ENCODE measurements at regions not wholly inside any gene's neighbourhood (a gene's known extent, or its start where the extent isn't known, plus 50 kb on each side); places are given as distances from the start of the nearest gene placed in this dataset.
"Not testable (repeated sequence)": the region's sequence is repeated elsewhere in the genome, so short reads cannot be mapped to it uniquely, and the experiment has no call there.

DNA sequence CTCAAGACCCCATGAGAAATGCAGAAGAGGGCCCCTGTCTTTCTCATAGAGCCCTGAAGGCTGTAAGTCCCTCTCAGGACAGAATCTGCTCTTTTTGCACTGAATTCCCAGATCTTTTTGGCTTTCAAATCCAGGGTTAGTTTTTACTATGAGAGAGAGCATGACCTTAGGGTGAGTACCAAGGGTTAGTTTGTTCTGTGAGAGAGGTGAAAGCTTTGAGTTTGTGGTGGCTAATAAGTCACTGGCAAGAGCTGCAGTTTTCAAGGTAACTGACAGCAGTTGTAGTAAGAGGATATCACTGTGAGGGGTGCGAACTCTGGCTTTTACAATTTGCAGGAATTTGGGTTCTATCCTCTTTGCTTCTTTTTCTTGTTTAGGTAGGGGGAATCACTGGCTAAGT, 248.4 kb upstream of the KCNH7 start:
- DNase-seq (ENCODE audit: low spot score), result no peak

DNA sequence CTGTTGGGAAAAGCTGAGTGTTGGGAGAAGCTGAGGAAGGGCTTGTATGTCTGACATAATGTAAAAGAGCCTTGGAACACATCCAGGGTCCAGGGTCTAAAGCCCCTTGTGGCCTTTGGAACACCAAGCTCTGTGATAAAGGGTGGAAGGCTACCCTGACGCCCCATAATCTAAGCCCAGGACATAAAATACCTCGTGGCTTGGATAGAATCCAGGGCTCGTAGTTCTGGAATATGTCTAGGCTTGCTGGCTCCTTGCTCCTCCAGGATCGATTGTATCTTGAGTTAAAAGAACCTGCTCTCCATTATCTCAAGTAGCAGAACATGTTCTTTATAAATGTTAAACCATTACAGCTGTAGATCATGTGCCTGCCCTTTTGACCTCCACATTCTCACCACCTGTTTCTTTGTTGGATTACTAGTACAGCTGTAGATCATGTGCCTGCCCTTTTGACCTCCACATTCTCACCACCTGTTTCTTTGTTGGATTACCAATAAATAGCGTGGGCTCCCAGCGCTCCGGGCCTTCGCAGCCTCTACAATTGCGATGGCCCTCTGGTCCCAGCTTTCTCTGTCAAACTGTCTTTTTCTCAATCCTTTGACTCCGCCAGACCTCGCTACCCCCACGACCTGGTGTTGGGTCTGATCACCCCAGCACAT, 246.9 kb upstream of the KCNH7 start:
- DNase-seq (ENCODE audit: low spot score), result not testable (repeated sequence)

DNA sequence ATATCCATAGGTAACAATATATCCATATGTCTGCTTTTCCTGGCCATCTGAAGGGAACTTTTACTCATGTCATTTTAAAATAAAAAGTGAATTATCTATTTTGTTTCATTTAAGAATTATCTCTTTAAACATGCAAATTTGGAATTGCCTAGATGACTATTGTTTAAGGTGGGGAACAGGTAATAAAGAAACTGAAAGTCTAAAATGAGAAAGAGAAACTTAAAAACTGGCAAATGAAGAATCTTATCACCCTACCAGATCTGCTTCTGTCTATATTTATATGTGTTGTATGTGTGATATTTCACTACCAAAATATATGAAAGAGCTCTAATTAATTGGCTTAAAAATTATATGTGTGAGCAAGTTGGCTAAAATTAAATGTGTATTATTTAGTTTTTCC, 243.2 kb upstream of the KCNH7 start:
- no peak for DNase-seq (ENCODE audit: low spot score)

DNA sequence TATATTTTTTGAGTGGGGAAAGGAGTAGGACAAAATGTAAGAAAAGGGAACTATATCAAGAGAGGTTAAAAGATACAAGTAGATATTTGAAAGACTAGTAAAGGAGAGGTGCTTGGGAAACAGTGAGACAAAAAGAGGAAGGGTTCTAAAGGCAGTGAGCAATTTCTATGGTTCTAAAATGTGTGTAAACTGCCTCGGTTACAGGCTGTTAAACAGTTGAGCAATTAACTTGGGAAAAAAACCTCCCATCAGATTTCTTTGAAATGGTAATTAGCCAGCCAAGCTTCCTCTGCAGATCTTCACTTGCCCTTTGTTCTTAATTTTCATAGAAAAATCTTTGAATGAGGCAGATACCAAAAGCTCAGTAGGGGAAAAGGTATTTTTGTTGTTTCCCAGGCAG, 238.7 kb upstream of the KCNH7 start:
- no peak for DNase-seq (ENCODE audit: low spot score)

DNA sequence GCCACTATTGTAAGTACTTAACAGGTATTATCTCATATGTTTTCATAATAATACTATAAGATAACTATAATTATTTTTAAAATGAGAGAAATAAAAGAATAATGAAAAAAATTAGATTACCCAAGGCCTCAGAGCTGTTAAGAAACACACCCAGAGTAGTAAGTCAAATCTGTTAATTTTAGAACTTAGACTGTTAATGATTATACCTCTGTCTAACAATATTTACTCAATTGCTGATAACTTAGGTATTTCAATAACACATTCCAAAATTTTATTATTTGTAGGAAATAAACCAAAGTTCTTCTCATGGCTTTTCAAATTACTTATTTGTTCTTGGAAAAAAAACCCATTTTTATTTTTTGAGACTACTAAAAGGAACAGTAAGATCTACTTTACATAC, 227.5 kb upstream of the KCNH7 start:
- DNase-seq (ENCODE audit: low spot score), result no peak

DNA sequence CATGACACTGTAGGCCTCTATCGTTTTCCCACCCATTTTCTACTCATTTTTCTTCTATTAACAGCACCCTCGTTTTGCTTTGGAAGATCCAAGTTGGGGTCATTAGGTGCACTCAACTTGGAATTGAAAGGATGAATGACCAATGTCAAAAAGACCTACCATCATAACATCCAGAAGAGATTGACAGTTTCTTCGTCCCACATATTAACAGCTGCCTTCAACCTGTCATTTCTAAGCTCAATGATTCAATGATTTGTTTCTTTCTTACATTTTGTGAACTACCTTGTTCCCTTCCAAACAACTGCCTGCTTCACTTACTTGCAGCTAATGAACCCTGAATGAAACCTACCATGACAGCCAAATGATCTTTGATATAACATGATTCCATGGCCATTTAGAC, 224.0 kb upstream of the KCNH7 start:
- no peak for DNase-seq (ENCODE audit: low spot score)

DNA sequence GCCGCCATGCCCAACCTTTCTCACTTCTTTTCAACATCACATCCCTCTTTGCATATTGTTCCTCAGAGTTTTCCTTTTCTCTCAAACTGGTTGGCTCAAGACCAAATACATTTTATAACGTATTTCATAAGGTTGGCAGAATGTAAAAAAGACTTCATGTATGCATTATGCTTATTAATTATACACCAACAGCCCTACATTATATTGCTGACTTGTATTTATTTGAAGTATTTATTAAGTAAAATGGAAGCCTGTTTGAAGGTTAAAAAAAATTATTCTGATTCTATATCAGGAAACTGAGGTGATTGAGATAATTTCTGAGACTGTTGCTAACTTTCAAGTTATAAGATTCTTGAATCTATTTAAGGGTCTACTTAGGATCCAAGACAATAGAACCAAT, 208.0 kb upstream of the KCNH7 start:
- no peak for DNase-seq (ENCODE audit: low spot score)

DNA sequence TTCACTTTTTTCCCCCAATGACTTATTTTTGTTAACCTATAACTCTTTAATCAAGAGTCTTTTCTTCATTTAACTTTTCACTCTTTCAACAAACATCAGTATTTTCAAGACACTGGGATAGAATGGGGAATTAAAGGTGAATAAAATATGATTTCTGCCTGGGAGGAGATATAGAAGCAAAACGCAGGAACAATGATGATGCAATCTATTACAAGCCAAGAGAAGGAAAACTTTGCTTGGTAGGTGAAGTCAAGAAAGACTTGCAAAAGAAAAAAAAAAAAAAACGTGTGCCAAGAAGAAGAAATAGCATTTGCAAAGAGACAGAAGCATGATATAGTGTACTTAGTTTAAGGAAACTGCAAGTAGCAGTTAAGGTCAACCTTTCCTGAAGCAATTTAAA, 207.3 kb upstream of the KCNH7 start:
- DNase-seq (ENCODE audit: low spot score), result no peak

DNA sequence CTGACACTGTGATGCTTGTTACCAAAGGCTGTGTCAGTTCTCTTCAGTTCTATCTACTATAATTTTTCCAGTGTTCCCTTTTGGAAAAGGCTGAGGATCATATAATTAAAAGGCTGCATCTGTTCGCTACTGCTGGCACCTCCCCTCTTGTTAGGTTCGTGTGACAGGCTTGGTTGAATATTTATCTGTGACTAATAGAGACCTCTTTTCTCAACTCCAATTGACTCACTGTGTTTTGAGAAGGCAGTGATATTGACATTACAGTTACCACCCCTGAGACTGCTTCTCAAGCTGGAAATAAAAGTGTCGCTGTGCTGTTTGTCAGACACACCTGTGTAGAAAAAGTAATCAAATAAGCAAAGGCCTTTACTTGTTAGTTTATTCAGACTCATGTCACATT, 205.5 kb upstream of the KCNH7 start:
- no peak for DNase-seq (ENCODE audit: low spot score)

DNA sequence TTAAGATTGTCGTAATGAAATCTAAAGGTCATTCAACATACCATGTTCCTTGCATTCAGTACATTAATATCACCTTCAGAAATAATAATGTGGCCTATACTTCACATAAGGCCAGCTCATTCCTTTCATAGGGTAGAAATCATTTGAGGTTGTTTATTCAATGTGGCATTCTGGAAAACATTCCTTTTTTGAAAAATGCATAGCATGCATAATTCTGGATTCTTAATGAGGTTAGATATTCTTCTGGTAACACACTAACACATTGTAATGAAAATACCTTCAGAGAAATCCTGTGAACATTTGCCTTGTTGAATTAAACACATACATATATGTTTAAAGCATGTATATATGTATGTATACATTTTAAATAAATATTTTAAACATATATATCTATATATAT, 204.6 kb upstream of the KCNH7 start:
- no peak for DNase-seq (ENCODE audit: low spot score)

DNA sequence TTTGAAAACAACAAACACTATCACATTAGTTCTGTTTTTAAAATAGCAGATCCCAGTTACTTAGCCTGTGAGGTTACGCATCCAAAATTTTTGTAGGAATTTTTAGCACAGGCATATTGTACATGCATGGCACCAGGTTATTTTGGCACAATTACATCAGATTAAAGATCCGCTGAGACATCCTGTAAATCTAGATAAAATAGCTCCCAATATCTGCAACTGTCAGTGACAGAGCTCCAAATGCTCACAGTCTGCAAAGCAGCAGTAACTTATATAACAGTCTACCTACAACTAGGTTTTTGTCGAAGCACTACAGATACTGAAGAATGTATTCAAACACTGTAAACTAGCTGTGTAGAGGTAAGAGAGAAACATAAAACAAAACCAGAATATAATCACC, 200.7 kb upstream of the KCNH7 start:
- DNase-seq (ENCODE audit: low spot score), result no peak

DNA sequence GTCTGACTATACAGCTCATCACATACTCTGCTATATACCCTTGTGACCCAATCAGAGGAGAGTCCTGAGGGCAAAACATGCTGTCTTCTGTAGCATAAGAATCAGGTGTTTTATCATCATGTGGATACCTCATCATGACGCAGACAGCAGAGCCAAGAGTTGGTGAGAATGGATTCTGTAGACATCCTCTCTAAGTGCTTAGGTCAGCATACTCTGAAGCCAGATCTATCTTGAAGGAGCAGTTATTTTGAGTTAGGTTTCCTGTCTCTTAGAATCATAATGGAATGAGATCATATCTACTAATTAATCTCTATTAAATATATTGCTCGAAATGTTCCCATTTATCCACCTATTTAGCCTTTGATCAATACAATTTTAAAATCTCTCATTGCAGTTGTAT, 190.2 kb upstream of the KCNH7 start:
- DNase-seq (ENCODE audit: low spot score), result no peak

DNA sequence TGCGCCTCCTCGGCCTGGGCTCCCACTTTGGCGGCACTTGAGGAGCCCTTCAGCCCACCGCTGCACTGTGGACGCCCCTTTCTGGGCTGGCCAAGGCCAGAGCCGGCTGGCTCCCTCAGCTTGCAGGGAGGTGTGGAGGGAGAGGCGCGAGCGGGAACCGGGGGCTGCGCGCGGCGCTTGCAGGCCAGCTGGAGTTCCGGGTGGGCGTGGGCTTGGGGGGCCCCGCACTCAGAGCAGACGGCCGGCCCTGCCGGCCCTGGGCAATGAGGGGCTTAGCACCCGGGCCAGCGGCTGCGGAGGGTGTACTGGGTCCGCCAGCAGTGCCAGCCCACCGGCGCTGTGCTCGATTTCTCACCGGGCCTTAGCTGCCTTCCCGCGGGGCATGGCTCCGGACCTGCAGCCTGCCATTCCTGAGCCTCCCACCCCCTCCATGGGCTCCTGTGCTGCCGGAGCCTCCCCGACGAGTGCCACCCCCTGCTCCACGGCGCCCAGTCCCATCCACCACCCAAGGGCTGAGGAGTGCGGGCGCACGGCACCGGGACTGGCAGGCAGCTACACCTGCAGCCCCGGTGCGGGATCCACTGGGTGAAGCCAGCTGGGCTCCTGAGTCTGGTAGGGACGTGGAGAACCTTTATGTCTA, 187.7 kb upstream of the KCNH7 start:
- DNase-seq (ENCODE audit: low spot score), result not testable (repeated sequence)

DNA sequence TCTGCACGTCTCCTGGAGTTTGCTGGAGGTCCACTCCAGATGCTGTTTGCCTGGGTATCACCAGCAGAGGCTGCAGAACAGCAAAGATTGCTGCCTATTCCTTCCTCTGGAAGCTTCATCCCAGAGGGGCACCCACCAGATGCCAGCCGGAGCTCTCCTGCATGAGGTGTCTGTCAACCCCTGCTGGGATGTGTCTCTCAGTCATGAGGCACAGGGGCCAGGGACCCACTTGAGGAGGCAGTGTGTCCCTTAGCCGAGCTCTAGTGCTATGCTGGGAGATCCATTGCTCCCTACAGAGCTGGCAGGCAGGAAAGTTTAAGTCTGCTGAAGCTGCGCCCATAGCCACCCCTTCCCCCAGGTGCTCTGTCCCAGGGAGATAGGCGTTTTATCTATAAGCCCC, 178.3 kb upstream of the KCNH7 start:
- DNase-seq (ENCODE audit: low spot score), result not testable (repeated sequence)

DNA sequence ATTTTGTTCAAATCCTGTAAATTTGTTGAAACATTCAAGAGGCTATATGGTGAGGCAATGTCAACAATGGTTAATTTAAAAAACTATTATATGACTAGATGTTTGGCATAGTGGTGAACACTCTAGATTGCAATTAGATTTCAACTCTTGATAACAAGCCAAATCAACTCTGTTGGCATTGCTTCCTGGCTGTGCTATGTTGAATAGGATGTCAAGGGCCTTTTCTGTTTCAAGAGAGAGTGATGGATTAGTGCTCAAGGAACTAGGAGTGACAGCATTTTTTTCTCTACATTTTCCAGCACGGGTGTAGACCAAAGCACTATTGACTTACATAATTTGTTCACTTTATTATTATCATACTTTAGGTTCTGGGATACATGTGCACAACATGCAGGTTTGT, 172.4 kb upstream of the KCNH7 start:
- DNase-seq (ENCODE audit: low spot score), result no peak

DNA sequence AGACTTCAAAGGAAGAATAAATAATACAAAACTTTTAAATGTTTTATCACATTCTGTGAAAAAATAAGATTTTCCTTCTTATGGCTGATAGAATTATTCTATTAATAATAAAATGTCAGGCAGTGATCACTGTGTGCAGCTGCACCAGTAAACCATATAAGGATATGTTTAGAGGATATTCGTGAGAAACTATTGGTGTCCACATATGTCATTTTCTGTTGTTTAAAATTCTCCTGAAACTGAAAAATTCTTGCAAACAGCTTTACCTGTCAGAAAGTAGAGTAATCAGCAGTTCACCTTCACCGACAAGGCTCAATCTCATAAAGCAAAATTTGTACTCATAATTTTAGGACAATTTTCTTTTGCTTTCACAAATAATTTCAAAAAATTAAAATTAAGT, 170.1 kb upstream of the KCNH7 start:
- no peak for DNase-seq (ENCODE audit: low spot score)

DNA sequence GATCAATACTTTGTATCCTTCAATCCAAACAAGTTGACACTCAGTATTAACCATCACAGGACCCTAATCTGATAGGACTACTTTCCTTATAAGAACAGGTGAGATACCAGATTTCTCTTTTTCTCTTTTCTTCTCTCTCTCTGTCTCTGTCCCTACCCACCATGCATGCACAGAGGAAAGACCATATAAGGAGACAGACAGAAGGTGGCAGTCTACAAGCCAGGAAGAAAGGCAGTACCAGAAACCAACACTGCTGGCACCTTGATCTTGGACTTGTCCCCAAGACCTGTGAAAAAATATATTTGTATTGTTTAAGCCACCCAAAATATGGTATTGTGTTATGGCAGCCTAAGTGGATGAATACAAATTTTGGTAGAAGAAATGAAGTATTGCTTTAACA, 156.2 kb upstream of the KCNH7 start:
- DNase-seq (ENCODE audit: low spot score), result no peak

DNA sequence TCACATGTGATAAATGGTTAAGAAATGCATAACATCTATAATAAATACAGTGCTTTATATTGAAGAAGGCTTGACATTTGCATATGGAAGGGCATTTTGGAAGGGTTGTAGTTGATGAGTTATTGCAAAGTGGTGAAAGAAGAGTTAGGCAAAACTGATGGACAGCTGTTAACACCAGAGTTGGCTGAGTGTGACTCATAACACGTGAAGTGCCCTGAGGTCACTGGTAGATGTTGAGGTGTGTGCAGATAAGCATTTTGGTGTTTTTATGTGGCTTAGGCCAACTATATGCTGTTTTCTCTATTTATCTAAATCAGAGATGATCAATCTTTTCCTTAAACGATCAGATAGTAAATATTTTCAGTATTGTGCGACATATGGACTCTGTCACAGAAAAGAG, 154.3 kb upstream of the KCNH7 start:
- DNase-seq (ENCODE audit: low spot score), result no peak

DNA sequence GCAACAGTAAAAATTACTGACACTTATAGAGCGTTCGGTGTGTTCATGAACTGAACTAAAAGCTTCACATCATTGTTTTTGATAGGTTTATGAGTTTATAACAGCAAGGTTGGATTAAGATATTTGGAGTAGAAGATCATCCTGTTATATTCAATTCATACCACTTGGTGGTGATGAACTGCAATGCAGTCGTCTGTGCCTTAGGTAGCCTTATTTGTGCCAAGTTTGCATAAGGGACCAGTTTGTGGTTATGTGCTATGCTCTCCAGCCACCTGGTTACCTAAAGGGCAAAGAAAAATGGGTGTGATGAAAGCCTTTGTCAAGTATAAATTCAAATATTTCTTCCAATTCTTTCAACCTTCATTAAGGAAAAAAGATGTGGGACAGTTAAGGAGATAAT, 150.9 kb upstream of the KCNH7 start:
- no peak for DNase-seq (ENCODE audit: low spot score)

DNA sequence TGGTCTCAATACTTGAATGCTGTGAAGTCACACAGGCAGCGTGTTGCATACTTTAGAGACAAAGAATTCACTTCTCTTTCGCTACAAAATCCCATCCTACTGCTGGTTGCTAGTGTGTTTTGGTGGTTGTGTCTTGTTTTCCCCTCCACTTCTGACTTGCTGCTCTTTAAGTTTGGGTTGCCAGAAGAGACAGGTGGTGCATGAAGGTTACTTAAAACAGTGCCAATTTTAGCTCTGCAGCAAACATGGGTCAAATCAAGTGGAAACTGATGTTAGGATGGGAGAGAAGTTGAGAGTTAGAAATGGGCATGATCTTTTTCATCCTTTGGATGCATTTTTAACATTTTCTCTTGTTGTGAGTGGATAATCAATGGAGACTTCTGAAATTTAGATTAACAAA, 136.2 kb upstream of the KCNH7 start:
- DNase-seq (ENCODE audit: low spot score), result no peak

DNA sequence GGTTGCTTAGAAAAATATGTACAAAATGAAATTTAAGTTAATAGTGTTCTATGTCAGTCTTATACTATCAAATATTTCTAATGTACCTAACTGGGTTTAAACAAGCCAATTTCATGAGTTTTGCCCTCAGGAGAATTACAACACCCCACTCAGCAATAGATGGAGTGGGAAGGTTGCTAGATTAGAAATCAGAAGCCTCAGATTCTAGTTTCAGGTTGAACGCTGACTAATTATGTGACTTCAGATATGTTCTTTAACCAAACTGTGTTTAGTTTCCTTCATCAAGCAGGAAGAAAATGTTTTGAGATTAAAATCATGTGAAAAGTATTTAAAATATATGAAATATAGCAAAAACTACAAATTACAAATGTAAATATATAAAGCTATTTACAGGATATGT, 133.8 kb upstream of the KCNH7 start:
- no peak for DNase-seq (ENCODE audit: low spot score)

DNA sequence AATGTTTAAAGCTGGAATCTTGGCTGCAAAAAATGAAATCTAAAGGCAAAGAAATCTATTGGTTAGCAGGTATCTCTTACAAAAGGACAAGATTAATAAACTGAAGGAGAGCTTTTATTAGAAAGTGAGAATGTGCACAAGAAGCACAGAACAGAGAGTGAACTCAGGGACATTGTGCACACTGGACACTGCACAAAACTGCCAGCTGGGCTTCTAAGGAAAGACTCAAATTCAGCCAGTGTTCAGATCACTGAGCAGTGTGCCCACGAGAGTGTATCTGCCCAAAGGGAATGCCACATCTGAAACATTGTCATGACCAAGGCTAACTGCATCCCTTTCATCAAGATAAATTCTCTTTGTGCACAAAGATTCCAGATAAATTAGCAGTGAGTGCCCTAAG, 129.7 kb upstream of the KCNH7 start:
- no peak for DNase-seq (ENCODE audit: low spot score)

DNA sequence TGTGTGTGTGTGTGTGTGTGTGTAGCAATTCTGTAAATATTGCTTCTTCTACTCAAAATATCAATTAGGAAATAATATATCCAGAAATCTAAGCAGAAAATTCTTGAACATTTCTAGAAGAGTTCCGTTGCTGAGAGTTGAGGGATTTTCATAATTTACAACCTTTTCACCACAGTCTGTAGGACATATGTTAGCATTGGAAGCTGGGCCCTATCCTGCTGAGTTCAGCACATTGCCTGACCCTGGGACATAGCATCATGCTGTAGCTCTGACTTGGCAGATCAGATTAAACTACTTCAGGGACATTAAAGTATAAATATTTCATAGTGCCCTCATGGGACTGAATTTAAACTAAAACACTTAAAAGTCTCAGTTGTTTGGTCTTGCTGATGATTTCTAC, 129.2 kb upstream of the KCNH7 start:
- DNase-seq (ENCODE audit: low spot score), result no peak

DNA sequence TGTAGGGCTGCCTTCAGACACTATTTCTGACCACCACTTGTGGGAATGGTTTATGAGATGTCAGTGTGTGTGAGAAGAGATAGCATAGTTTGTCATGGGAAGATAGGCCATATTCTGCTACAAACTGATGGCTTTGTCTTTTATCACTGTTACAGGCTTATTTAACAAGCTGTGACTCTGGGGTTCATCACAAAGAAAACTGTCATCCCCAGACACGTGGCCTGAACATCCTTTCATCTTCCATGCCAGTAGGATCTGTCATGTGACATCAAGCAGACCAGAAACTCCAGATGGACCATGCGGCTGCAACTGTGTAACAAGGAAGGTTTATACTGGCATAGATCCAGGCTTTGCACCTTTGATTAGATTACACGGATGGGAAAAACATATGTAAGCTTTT, 128.6 kb upstream of the KCNH7 start:
- no peak for DNase-seq (ENCODE audit: low spot score)
